ENCODE measurements at regions not wholly inside any gene's neighbourhood (a gene's known extent, or its start where the extent isn't known, plus 50 kb on each side); places are given as distances from the start of the nearest gene placed in this dataset.

GRCh38 chr13:79779761-79780160, 298.8 kb downstream of the NDFIP2 start:
- TF ChIP-seq POLR2A (IDR thresholded peaks at IDR 0.05) (no peak), CTCF (IDR thresholded peaks at IDR 0.05 in 8 of 11, conservative IDR thresholded peaks at IDR 0.05 in 3 of 11) (no peak)

Data from spleen (tissue), 7 donors.